GM23248 (cell line): ENCODE measurements at regions not wholly inside any gene's neighbourhood (a gene's known extent, or its start where the extent isn't known, plus 50 kb on each side); places are given as distances from the start of the nearest gene placed in this dataset.

Experiments
- DNase-seq: peaks from one replicate; pipeline ENCODE4 v3.0.0-alpha.2; 2015
- H2AFZ ChIP-seq: fragments of 200-600 bp; sonication (generic); 2 replicates; pipeline ENCODE4 v1.6.1; 2016; ENCODE audit warnings: antibody characterized with exemption
- H3F3A ChIP-seq: fragments of 200-600 bp; sonication (generic); 2 replicates; pipeline ENCODE4 v1.6.1; 2016; ENCODE audit warnings: mild to moderate bottlenecking, antibody characterized with exemption, mixed run types; ENCODE audit not compliant: insufficient read depth
- H3K27ac ChIP-seq: fragments of 200-600 bp; sonication (generic); 2 replicates; pipeline ENCODE4 v1.5.1; 2016; ENCODE audit warnings: mild to moderate bottlenecking
- H3K27me3 ChIP-seq: fragments of 200-600 bp; sonication (generic); replicated peaks from 2 replicates; pipeline ENCODE4 v1.6.1; 2016; ENCODE audit warnings: mild to moderate bottlenecking; ENCODE audit not compliant: insufficient read depth
- H3K36me3 ChIP-seq: fragments of 200-600 bp; sonication (generic); 2 replicates; pipeline ENCODE4 v1.6.1; 2016; ENCODE audit warnings: low read depth, mild to moderate bottlenecking
- H3K4me1 ChIP-seq: fragments of 200-600 bp; sonication (generic); 2 replicates; pipeline ENCODE4 v1.6.1; 2016; ENCODE audit warnings: mild to moderate bottlenecking; ENCODE audit not compliant: insufficient read depth
- H3K4me2 ChIP-seq: fragments of 200-600 bp; sonication (generic); one replicate; pipeline ENCODE4 v1.6.1; 2016; ENCODE audit warnings: mild to moderate bottlenecking; ENCODE audit not compliant: unreplicated experiment
- H3K4me3 ChIP-seq: fragments of 200-600 bp; sonication (generic); 2 replicates; pipeline ENCODE4 v1.5.1; 2016; ENCODE audit warnings: mild to moderate bottlenecking
- H3K79me2 ChIP-seq: fragments of 200-600 bp; sonication (generic); 2 replicates; pipeline ENCODE4 v1.6.1; 2016; ENCODE audit warnings: mild to moderate bottlenecking; ENCODE audit not compliant: insufficient read depth
- H3K9ac ChIP-seq: fragments of 200-600 bp; sonication (generic); 2 replicates; pipeline ENCODE4 v1.6.1; 2016; ENCODE audit warnings: mild to moderate bottlenecking
- H3K9me2 ChIP-seq: fragments of 200-600 bp; sonication (generic); 2 replicates; pipeline ENCODE4 v1.6.1; 2016; ENCODE audit warnings: mixed run types, mild to moderate bottlenecking, moderate library complexity; ENCODE audit not compliant: insufficient read depth
- H3K9me3 ChIP-seq: fragments of 200-600 bp; sonication (generic); one replicate; pipeline ENCODE4 v1.6.1; 2017; ENCODE audit warnings: low read depth
- H4K20me1 ChIP-seq: fragments of 200-600 bp; sonication (generic); 2 replicates; pipeline ENCODE4 v1.6.0; 2016; ENCODE audit not compliant: insufficient read depth
- EZH2 ChIP-seq: fragments of 200-600 bp; sonication (generic); IDR thresholded peaks from 2 replicates; pipeline ENCODE4 v1.6.1; 2018; ENCODE audit warnings: antibody characterized with exemption, mild to moderate bottlenecking; ENCODE audit not compliant: insufficient read depth, poor library complexity, severe bottlenecking
- EZH2phosphoT487 ChIP-seq: fragments of 200-600 bp; sonication (generic); IDR thresholded peaks from 2 replicates; pipeline ENCODE4 v1.6.1; 2018; ENCODE audit warnings: antibody characterized with exemption, moderate library complexity, mild to moderate bottlenecking, low read depth; ENCODE audit not compliant: insufficient read depth
- WGBS, 2 experiments: methylation state at CpG; one replicate each; pipeline ENCODE4 v1.1.6; 2015 to 2017; ENCODE audit warnings: low lambda C conversion rate in 2 of 2, low coverage in 1 of 2; ENCODE audit errors: missing lambda C conversion rate in 2 of 2; 5-methylcytosine and 5-hydroxymethylcytosine counted together
- in situ Hi-C: fragments of 300-500 bp; cut with MboI; formaldehyde crosslinking; loops from 2 replicates; pipeline ENCODE4 v1.15.0; 2020

GRCh38 chr10:47092376-47092775 lies 181.1 kb downstream of the PTPN20 start:
- no peak overlapping the region for H2AFZ ChIP-seq
- no peaks in the 10 kb centered on the region for H3F3A ChIP-seq
- H3K9me3 ChIP-seq, result no peaks in the 10 kb centered on the region
- in situ Hi-C loops, result no loop called here
- no peaks in the 10 kb centered on the region for H3K9me2 ChIP-seq
- no peak for DNase-seq
- H3K27ac ChIP-seq, result no peak overlapping the region
- H3K79me2 ChIP-seq, result no peaks in the 10 kb centered on the region
- no peaks in the 10 kb centered on the region for H3K4me1 ChIP-seq
- WGBS, 2 experiments, result 42 to 53% methylated on average over 4 of the region's 4 CpGs
- H3K27me3 ChIP-seq, result peaks cover 13% of the 10 kb centered on the region
- no peaks in the 10 kb centered on the region for H4K20me1 ChIP-seq
- no peak overlapping the region for H3K4me3 ChIP-seq
- H3K36me3 ChIP-seq, result no peaks in the 10 kb centered on the region
- H3K9ac ChIP-seq, result no peak overlapping the region
- TF ChIP-seq EZH2phosphoT487, result no peak
- TF ChIP-seq EZH2, result no peak
- no peak overlapping the region for H3K4me2 ChIP-seq

DNA sequence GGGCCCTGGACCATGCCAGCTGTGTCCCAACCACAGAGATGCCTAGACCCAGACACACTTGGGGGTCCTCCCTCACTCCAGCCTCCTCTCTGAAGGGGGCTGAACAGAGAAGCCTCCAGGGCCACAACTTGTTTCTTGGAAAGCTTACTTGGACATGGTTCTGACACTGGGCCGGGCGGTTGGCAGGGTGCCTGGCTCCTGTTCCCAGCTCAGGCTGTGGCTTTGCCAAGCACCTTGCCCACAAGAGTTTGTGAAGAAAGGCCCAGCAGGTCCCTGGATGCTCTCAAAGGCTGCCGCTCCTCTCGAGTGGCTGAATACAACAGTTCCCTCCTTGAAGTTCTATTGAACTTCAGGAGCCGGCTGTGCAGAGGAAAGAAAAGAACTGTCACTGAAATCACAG lies 181.6 kb downstream of the PTPN20 start:
- no peak overlapping the region for H3K9ac ChIP-seq
- H3K36me3 ChIP-seq, result no peaks in the 10 kb centered on the region
- H3K9me3 ChIP-seq, result no peaks in the 10 kb centered on the region
- H3F3A ChIP-seq, result no peaks in the 10 kb centered on the region
- no peak overlapping the region for H3K4me2 ChIP-seq
- no peak overlapping the region for H3K27ac ChIP-seq
- in situ Hi-C loops, result no loop called here
- H3K9me2 ChIP-seq, result no peaks in the 10 kb centered on the region
- no peaks in the 10 kb centered on the region for H3K4me1 ChIP-seq
- H2AFZ ChIP-seq, result no peak overlapping the region
- H3K27me3 ChIP-seq, result peaks cover 12% of the 10 kb centered on the region
- no peak for DNase-seq
- no peak overlapping the region for H3K4me3 ChIP-seq
- TF ChIP-seq EZH2 (no peak), EZH2phosphoT487 (no peak)
- H4K20me1 ChIP-seq, result no peaks in the 10 kb centered on the region
- WGBS, 2 experiments, result 43 to 61% methylated on average over 5 of the region's 5 CpGs
- no peaks in the 10 kb centered on the region for H3K79me2 ChIP-seq

- Histone ChIP-seq H3K36me3 (no peaks in the 10 kb centered on the region), H3F3A (no peaks in the 10 kb centered on the region), H3K9ac (no peak overlapping the region), H3K27ac (no peak overlapping the region), H3K27me3 (peaks cover 19% of the 10 kb centered on the region), H2AFZ (no peak overlapping the region), H3K79me2 (no peaks in the 10 kb centered on the region), H4K20me1 (no peaks in the 10 kb centered on the region), H3K4me1 (no peaks in the 10 kb centered on the region), H3K9me3 (no peaks in the 10 kb centered on the region), H3K9me2 (no peaks in the 10 kb centered on the region), H3K4me2 (no peak overlapping the region), H3K4me3 (no peak overlapping the region)
- 54 to 55% methylated on average over 9 of the region's 9 CpGs for WGBS, 2 experiments
- in situ Hi-C loops, result no loop called here
- TF ChIP-seq EZH2, result no peak
- no peak for TF ChIP-seq EZH2phosphoT487
- DNase-seq, result no peak
These were observed 182.9 kb downstream of the PTPN20 start for GRCh38 chr10:47094126-47094525.

- 46 to 47% methylated on average over 10 of the region's 10 CpGs for WGBS, 2 experiments
- in situ Hi-C loops, result no loop called here
- Histone ChIP-seq H3K27me3 (peaks cover 19% of the 10 kb centered on the region), H4K20me1 (no peaks in the 10 kb centered on the region), H3K4me3 (no peak overlapping the region), H3K4me2 (no peak overlapping the region), H3K4me1 (no peaks in the 10 kb centered on the region), H3K9ac (no peak overlapping the region), H3K79me2 (no peaks in the 10 kb centered on the region), H2AFZ (no peak overlapping the region), H3F3A (no peaks in the 10 kb centered on the region), H3K9me2 (no peaks in the 10 kb centered on the region), H3K27ac (no peak overlapping the region), H3K9me3 (no peaks in the 10 kb centered on the region), H3K36me3 (no peaks in the 10 kb centered on the region)
- no peak for DNase-seq
- TF ChIP-seq EZH2, result no peak
- TF ChIP-seq EZH2phosphoT487, result no peak
These were observed 183.4 kb downstream of the PTPN20 start for GRCh38 chr10:47094636-47095035.

DNA sequence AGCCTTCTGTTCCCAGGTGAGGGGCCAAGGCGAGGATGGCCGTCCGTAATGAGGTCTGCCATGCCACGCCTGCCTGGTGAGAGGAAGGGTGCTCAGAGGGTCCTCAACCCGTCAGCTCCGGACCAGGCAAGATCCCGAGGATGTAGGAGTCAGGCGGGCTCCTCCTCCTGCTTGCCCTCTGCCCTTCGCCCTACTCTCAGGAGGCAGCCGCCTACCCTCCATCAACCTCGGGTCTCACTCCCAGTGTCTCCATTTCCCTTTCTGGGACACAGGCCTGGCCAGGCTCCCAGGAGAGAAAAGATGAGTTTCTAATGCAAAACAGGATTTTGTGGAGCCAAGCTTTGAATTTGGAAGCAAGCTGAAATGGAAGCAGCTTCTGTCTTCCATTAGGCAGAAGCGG lies 184.0 kb downstream of the PTPN20 start:
- Histone ChIP-seq H3K4me1 (no peaks in the 10 kb centered on the region), H4K20me1 (no peaks in the 10 kb centered on the region), H3K4me2 (no peak overlapping the region), H3K9me2 (no peaks in the 10 kb centered on the region), H3F3A (no peaks in the 10 kb centered on the region), H3K9me3 (no peaks in the 10 kb centered on the region), H3K36me3 (no peaks in the 10 kb centered on the region), H2AFZ (no peak overlapping the region), H3K27ac (no peak overlapping the region), H3K79me2 (no peaks in the 10 kb centered on the region), H3K4me3 (no peak overlapping the region), H3K9ac (no peak overlapping the region), H3K27me3 (peaks cover 19% of the 10 kb centered on the region)
- no peak for DNase-seq
- TF ChIP-seq EZH2, result no peak
- TF ChIP-seq EZH2phosphoT487, result no peak
- in situ Hi-C loops, result no loop called here
- 68 to 70% methylated on average over 12 of the region's 12 CpGs for WGBS, 2 experiments
